22Rv1 (cell line): ENCODE measurements at regions not wholly inside any gene's neighbourhood (a gene's known extent, or its start where the extent isn't known, plus 50 kb on each side); places are given as distances from the start of the nearest gene placed in this dataset.

ENCODE experiments used
- ZFX ChIP-seq: fragments of 450-650 bp; IDR thresholded peaks from 2 replicates; pipeline ENCODE4 v1.6.1; 2017; ENCODE audit warnings: antibody characterized with exemption, borderline replicate concordance
- TF ChIP-seq, protein P1 (sequence below): fragments of 450-650 bp; IDR thresholded peaks from 2 replicates; pipeline ENCODE4 v1.5.1; 2017; ENCODE audit warnings: mild to moderate bottlenecking

DNA sequence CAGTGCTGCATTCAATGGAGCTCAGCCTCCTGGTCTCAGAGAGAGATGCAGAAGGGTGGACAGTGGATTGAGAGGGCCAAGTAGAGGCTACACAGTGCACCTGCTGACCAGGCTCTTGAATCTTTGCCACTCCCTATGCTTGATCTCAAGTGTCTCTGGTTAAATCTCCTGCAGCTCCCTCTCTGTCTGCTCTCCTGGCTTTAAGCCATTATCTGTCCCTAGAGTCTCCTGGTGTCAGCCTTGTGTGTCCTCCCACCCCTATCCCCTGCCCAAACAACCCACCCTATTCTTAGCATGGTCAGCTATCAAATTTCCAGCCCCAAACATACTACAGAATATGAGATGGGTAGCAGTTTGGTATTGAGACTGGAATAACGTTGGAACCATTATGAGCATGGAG, 479.3 kb upstream of the CELF2 start:
- TF ChIP-seq, protein P1, sequence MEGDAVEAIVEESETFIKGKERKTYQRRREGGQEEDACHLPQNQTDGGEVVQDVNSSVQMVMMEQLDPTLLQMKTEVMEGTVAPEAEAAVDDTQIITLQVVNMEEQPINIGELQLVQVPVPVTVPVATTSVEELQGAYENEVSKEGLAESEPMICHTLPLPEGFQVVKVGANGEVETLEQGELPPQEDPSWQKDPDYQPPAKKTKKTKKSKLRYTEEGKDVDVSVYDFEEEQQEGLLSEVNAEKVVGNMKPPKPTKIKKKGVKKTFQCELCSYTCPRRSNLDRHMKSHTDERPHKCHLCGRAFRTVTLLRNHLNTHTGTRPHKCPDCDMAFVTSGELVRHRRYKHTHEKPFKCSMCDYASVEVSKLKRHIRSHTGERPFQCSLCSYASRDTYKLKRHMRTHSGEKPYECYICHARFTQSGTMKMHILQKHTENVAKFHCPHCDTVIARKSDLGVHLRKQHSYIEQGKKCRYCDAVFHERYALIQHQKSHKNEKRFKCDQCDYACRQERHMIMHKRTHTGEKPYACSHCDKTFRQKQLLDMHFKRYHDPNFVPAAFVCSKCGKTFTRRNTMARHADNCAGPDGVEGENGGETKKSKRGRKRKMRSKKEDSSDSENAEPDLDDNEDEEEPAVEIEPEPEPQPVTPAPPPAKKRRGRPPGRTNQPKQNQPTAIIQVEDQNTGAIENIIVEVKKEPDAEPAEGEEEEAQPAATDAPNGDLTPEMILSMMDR: no peak
- TF ChIP-seq ZFX: no peak
